ENCODE measurements at regions not wholly inside any gene's neighbourhood (a gene's known extent, or its start where the extent isn't known, plus 50 kb on each side); places are given as distances from the start of the nearest gene placed in this dataset.
"Not testable (repeated sequence)": the region's sequence is repeated elsewhere in the genome, so short reads cannot be mapped to it uniquely, and the experiment has no call there.

- no peaks in the 10 kb centered on the region for H3K27me3 ChIP-seq (ENCODE audit: control insufficient read depth in 1 of 2, insufficient read depth in 2 of 2, low read length in 2 of 2)
- H3K27ac ChIP-seq (ENCODE audit: low read depth, low read length) = no peak overlapping the region
Observed at GRCh38 chr18:64707052-64707451, 558.2 kb upstream of the LINC00305 start.

GRCh38 chr18:64699081-64699480, 550.2 kb upstream of the LINC00305 start:
- Histone ChIP-seq H3K36me3 (ENCODE audit: control insufficient read depth in 1 of 2, insufficient read depth in 2 of 2, low read length in 2 of 2) (no peaks in the 10 kb centered on the region), H3K27ac (ENCODE audit: low read depth, low read length) (no peak overlapping the region), H3K9ac (ENCODE audit: low read depth in 1 of 2, low read length in 2 of 2) (no peak overlapping the region), H3K9me3 (ENCODE audit: control insufficient read depth in 1 of 2, low read length in 2 of 2) (no peaks in the 10 kb centered on the region), H3K4me1 (ENCODE audit: control insufficient read depth in 1 of 2, insufficient read depth in 2 of 2, low read length in 2 of 2) (no peaks in the 10 kb centered on the region), H3K27me3 (ENCODE audit: control insufficient read depth in 1 of 2, insufficient read depth in 2 of 2, low read length in 2 of 2) (no peaks in the 10 kb centered on the region), H3K4me3 (ENCODE audit: low read depth in 1 of 2, low read length in 2 of 2) (no peak overlapping the region)

More at GRCh38 chr18:64707052-64707451, 558.2 kb upstream of the LINC00305 start:
- Histone ChIP-seq H3K9ac (ENCODE audit: low read depth in 1 of 2, low read length in 2 of 2) (no peak overlapping the region), H3K4me1 (ENCODE audit: control insufficient read depth in 1 of 2, insufficient read depth in 2 of 2, low read length in 2 of 2) (no peaks in the 10 kb centered on the region), H3K36me3 (ENCODE audit: control insufficient read depth in 1 of 2, insufficient read depth in 2 of 2, low read length in 2 of 2) (no peaks in the 10 kb centered on the region), H3K4me3 (ENCODE audit: low read depth in 1 of 2, low read length in 2 of 2) (no peak overlapping the region), H3K9me3 (ENCODE audit: control insufficient read depth in 1 of 2, low read length in 2 of 2) (no peaks in the 10 kb centered on the region)

- Histone ChIP-seq H3K27ac (ENCODE audit: low read depth, low read length) (no peak overlapping the region), H3K4me1 (ENCODE audit: control insufficient read depth in 1 of 2, insufficient read depth in 2 of 2, low read length in 2 of 2) (no peaks in the 10 kb centered on the region), H3K27me3 (ENCODE audit: control insufficient read depth in 1 of 2, insufficient read depth in 2 of 2, low read length in 2 of 2) (no peaks in the 10 kb centered on the region), H3K4me3 (ENCODE audit: low read depth in 1 of 2, low read length in 2 of 2) (no peak overlapping the region), H3K9ac (ENCODE audit: low read depth in 1 of 2, low read length in 2 of 2) (no peak overlapping the region), H3K9me3 (ENCODE audit: control insufficient read depth in 1 of 2, low read length in 2 of 2) (no peaks in the 10 kb centered on the region), H3K36me3 (ENCODE audit: control insufficient read depth in 1 of 2, insufficient read depth in 2 of 2, low read length in 2 of 2) (no peaks in the 10 kb centered on the region)
Observed at GRCh38 chr18:64695851-64696553, 547.1 kb upstream of the LINC00305 start.

- Histone ChIP-seq H3K27ac (ENCODE audit: low read depth, low read length) (no peak overlapping the region), H3K4me3 (ENCODE audit: low read depth in 1 of 2, low read length in 2 of 2) (no peak overlapping the region), H3K9me3 (ENCODE audit: control insufficient read depth in 1 of 2, low read length in 2 of 2) (no peaks in the 10 kb centered on the region)
Observed at GRCh38 chr18:64693766-64694165, 544.9 kb upstream of the LINC00305 start.

GRCh38 chr18:64692826-64693225, 543.9 kb upstream of the LINC00305 start:
- no peak overlapping the region for H3K9ac ChIP-seq (ENCODE audit: low read depth in 1 of 2, low read length in 2 of 2)
- H3K4me1 ChIP-seq (ENCODE audit: control insufficient read depth in 1 of 2, insufficient read depth in 2 of 2, low read length in 2 of 2) = no peaks in the 10 kb centered on the region
- H3K9me3 ChIP-seq (ENCODE audit: control insufficient read depth in 1 of 2, low read length in 2 of 2) = peaks cover 0 to 3% of the 10 kb centered on the region in 2 donors
- H3K27ac ChIP-seq (ENCODE audit: low read depth, low read length) = no peak overlapping the region
- H3K4me3 ChIP-seq (ENCODE audit: low read depth in 1 of 2, low read length in 2 of 2) = no peak overlapping the region
- H3K36me3 ChIP-seq (ENCODE audit: control insufficient read depth in 1 of 2, insufficient read depth in 2 of 2, low read length in 2 of 2) = no peaks in the 10 kb centered on the region
- no peaks in the 10 kb centered on the region for H3K27me3 ChIP-seq (ENCODE audit: control insufficient read depth in 1 of 2, insufficient read depth in 2 of 2, low read length in 2 of 2)

More at GRCh38 chr18:64693766-64694165, 544.9 kb upstream of the LINC00305 start:
- Histone ChIP-seq H3K27me3 (ENCODE audit: control insufficient read depth in 1 of 2, insufficient read depth in 2 of 2, low read length in 2 of 2) (no peaks in the 10 kb centered on the region), H3K9ac (ENCODE audit: low read depth in 1 of 2, low read length in 2 of 2) (no peak overlapping the region), H3K36me3 (ENCODE audit: control insufficient read depth in 1 of 2, insufficient read depth in 2 of 2, low read length in 2 of 2) (no peaks in the 10 kb centered on the region), H3K4me1 (ENCODE audit: control insufficient read depth in 1 of 2, insufficient read depth in 2 of 2, low read length in 2 of 2) (no peaks in the 10 kb centered on the region)

- H3K27me3 ChIP-seq (ENCODE audit: control insufficient read depth in 1 of 2, insufficient read depth in 2 of 2, low read length in 2 of 2) = no peaks in the 10 kb centered on the region
- no peak overlapping the region for H3K9ac ChIP-seq (ENCODE audit: low read depth in 1 of 2, low read length in 2 of 2)
- no peak overlapping the region for H3K4me3 ChIP-seq (ENCODE audit: low read depth in 1 of 2, low read length in 2 of 2)
- no peaks in the 10 kb centered on the region for H3K36me3 ChIP-seq (ENCODE audit: control insufficient read depth in 1 of 2, insufficient read depth in 2 of 2, low read length in 2 of 2)
- H3K9me3 ChIP-seq (ENCODE audit: control insufficient read depth in 1 of 2, low read length in 2 of 2) = no peaks in the 10 kb centered on the region
- no peak overlapping the region for H3K27ac ChIP-seq (ENCODE audit: low read depth, low read length)
- H3K4me1 ChIP-seq (ENCODE audit: control insufficient read depth in 1 of 2, insufficient read depth in 2 of 2, low read length in 2 of 2) = no peaks in the 10 kb centered on the region
Observed at GRCh38 chr18:64679121-64679520, 530.2 kb upstream of the LINC00305 start.

- Histone ChIP-seq H3K36me3 (ENCODE audit: control insufficient read depth in 1 of 2, insufficient read depth in 2 of 2, low read length in 2 of 2) (no peaks in the 10 kb centered on the region), H3K9me3 (ENCODE audit: control insufficient read depth in 1 of 2, low read length in 2 of 2) (no peaks in the 10 kb centered on the region), H3K9ac (ENCODE audit: low read depth in 1 of 2, low read length in 2 of 2) (no peak overlapping the region), H3K27ac (ENCODE audit: low read depth, low read length) (no peak overlapping the region), H3K4me3 (ENCODE audit: low read depth in 1 of 2, low read length in 2 of 2) (no peak overlapping the region), H3K27me3 (ENCODE audit: control insufficient read depth in 1 of 2, insufficient read depth in 2 of 2, low read length in 2 of 2) (no peaks in the 10 kb centered on the region), H3K4me1 (ENCODE audit: control insufficient read depth in 1 of 2, insufficient read depth in 2 of 2, low read length in 2 of 2) (no peaks in the 10 kb centered on the region)
Observed at GRCh38 chr18:64678048-64678447, 529.2 kb upstream of the LINC00305 start.

GRCh38 chr18:64674694-64675093, 525.8 kb upstream of the LINC00305 start:
- H3K27me3 ChIP-seq (ENCODE audit: control insufficient read depth in 1 of 2, insufficient read depth in 2 of 2, low read length in 2 of 2) = no peaks in the 10 kb centered on the region
- no peak overlapping the region for H3K27ac ChIP-seq (ENCODE audit: low read depth, low read length)
- H3K4me1 ChIP-seq (ENCODE audit: control insufficient read depth in 1 of 2, insufficient read depth in 2 of 2, low read length in 2 of 2) = no peaks in the 10 kb centered on the region
- H3K4me3 ChIP-seq (ENCODE audit: low read depth in 1 of 2, low read length in 2 of 2) = no peak overlapping the region
- no peak overlapping the region for H3K9ac ChIP-seq (ENCODE audit: low read depth in 1 of 2, low read length in 2 of 2)
- H3K36me3 ChIP-seq (ENCODE audit: control insufficient read depth in 1 of 2, insufficient read depth in 2 of 2, low read length in 2 of 2) = no peaks in the 10 kb centered on the region
- H3K9me3 ChIP-seq (ENCODE audit: control insufficient read depth in 1 of 2, low read length in 2 of 2) = no peaks in the 10 kb centered on the region

GRCh38 chr18:64671293-64671692, 522.4 kb upstream of the LINC00305 start:
- not testable (repeated sequence) for H3K4me3 ChIP-seq (ENCODE audit: low read depth in 1 of 2, low read length in 2 of 2); H3K9me3 ChIP-seq (ENCODE audit: control insufficient read depth in 1 of 2, low read length in 2 of 2); H3K27me3 ChIP-seq (ENCODE audit: control insufficient read depth in 1 of 2, insufficient read depth in 2 of 2, low read length in 2 of 2); H3K36me3 ChIP-seq (ENCODE audit: control insufficient read depth in 1 of 2, insufficient read depth in 2 of 2, low read length in 2 of 2); H3K27ac ChIP-seq (ENCODE audit: low read depth, low read length); H3K9ac ChIP-seq (ENCODE audit: low read depth in 1 of 2, low read length in 2 of 2); H3K4me1 ChIP-seq (ENCODE audit: control insufficient read depth in 1 of 2, insufficient read depth in 2 of 2, low read length in 2 of 2)

GRCh38 chr18:64668461-64668962, 519.6 kb upstream of the LINC00305 start:
- no peak overlapping the region for H3K27ac ChIP-seq (ENCODE audit: low read depth, low read length)
- no peak overlapping the region for H3K4me3 ChIP-seq (ENCODE audit: low read depth in 1 of 2, low read length in 2 of 2)
- no peak overlapping the region for H3K9ac ChIP-seq (ENCODE audit: low read depth in 1 of 2, low read length in 2 of 2)
- H3K36me3 ChIP-seq (ENCODE audit: control insufficient read depth in 1 of 2, insufficient read depth in 2 of 2, low read length in 2 of 2) = no peaks in the 10 kb centered on the region
- H3K9me3 ChIP-seq (ENCODE audit: control insufficient read depth in 1 of 2, low read length in 2 of 2) = no peaks in the 10 kb centered on the region
- H3K27me3 ChIP-seq (ENCODE audit: control insufficient read depth in 1 of 2, insufficient read depth in 2 of 2, low read length in 2 of 2) = no peaks in the 10 kb centered on the region
- no peaks in the 10 kb centered on the region for H3K4me1 ChIP-seq (ENCODE audit: control insufficient read depth in 1 of 2, insufficient read depth in 2 of 2, low read length in 2 of 2)

All from duodenal mucosa (tissue), 2 donors.